Activated CD4-positive, alpha-beta T cell treated with anti-CD3 and anti-CD28 coated beads for 1 hour (primary cell): ENCODE measurements at regions not wholly inside any gene's neighbourhood (a gene's known extent, or its start where the extent isn't known, plus 50 kb on each side); places are given as distances from the start of the nearest gene placed in this dataset.
"Not testable (repeated sequence)": the region's sequence is repeated elsewhere in the genome, so short reads cannot be mapped to it uniquely, and the experiment has no call there.

Experiments
- DNase-seq: peaks from one replicate; pipeline ENCODE4 v3.0.0-alpha.2; 2020

GRCh38 chr5:133881576-133882388, 86.6 kb downstream of the C5orf15 start:
- no peak for DNase-seq

GRCh38 chr5:133878236-133878555, 90.2 kb downstream of the C5orf15 start:
- DNase-seq = no peak

GRCh38 chr5:133877351-133878235, 90.8 kb downstream of the C5orf15 start:
- DNase-seq = no peak

- no peak for DNase-seq
These were observed 92.2 kb downstream of the C5orf15 start for GRCh38 chr5:133876266-133876665.

- no peak for DNase-seq
These were observed 93.2 kb downstream of the C5orf15 start for GRCh38 chr5:133875179-133875578.

GRCh38 chr5:133873449-133873848, 95.0 kb downstream of the C5orf15 start:
- DNase-seq = no peak

- DNase-seq = no peak
These were observed 97.8 kb downstream of the C5orf15 start for GRCh38 chr5:133870661-133871060.

GRCh38 chr5:133869519-133870335, 98.7 kb downstream of the C5orf15 start:
- no peak for DNase-seq

GRCh38 chr5:133868946-133869518, 99.4 kb downstream of the C5orf15 start:
- peak; percentile 40 for DNase-seq

- DNase-seq = no peak
These were observed 100.4 kb downstream of the C5orf15 start for GRCh38 chr5:133867851-133868545.

GRCh38 chr5:133867341-133867740, 101.1 kb downstream of the C5orf15 start:
- DNase-seq = no peak

- DNase-seq = no peak
These were observed 101.6 kb downstream of the C5orf15 start for GRCh38 chr5:133866903-133867245.

GRCh38 chr5:133866160-133866902, 102.1 kb downstream of the C5orf15 start:
- DNase-seq = no peak

- DNase-seq = no peak
These were observed 103.3 kb downstream of the C5orf15 start for GRCh38 chr5:133865113-133865512.

- DNase-seq = no peak
These were observed 103.7 kb downstream of the C5orf15 start for GRCh38 chr5:133864711-133865110.

- DNase-seq = no peak
These were observed 104.4 kb downstream of the C5orf15 start for GRCh38 chr5:133863857-133864585.

- no peak for DNase-seq
These were observed 107.2 kb downstream of the C5orf15 start for GRCh38 chr5:133861161-133861737.

GRCh38 chr5:133859073-133859472, 109.4 kb downstream of the C5orf15 start:
- no peak for DNase-seq

- DNase-seq = not testable (repeated sequence)
These were observed 110.7 kb downstream of the C5orf15 start for GRCh38 chr5:133857595-133858313.

- DNase-seq = no peak
These were observed 113.9 kb downstream of the C5orf15 start for GRCh38 chr5:133854554-133854953.
